Left hindlimb (tissue), 1 donor: ENCODE measurements at regions not wholly inside any gene's neighbourhood (a gene's known extent, or its start where the extent isn't known, plus 50 kb on each side); places are given as distances from the start of the nearest gene placed in this dataset.
"Not testable (repeated sequence)": the region's sequence is repeated elsewhere in the genome, so short reads cannot be mapped to it uniquely, and the experiment has no call there.

Source experiments
- DNase-seq: peaks from one replicate; pipeline ENCODE4 v3.0.0-alpha.2; 2018

GRCh38 chr6:137657351-137657911 is 163.2 kb upstream of the OLIG3 start:
- DNase-seq, result no peak

GRCh38 chr6:137658287-137658686 is 164.1 kb upstream of the OLIG3 start:
- DNase-seq, result no peak

GRCh38 chr6:137659871-137660270 is 165.7 kb upstream of the OLIG3 start:
- no peak for DNase-seq

DNA sequence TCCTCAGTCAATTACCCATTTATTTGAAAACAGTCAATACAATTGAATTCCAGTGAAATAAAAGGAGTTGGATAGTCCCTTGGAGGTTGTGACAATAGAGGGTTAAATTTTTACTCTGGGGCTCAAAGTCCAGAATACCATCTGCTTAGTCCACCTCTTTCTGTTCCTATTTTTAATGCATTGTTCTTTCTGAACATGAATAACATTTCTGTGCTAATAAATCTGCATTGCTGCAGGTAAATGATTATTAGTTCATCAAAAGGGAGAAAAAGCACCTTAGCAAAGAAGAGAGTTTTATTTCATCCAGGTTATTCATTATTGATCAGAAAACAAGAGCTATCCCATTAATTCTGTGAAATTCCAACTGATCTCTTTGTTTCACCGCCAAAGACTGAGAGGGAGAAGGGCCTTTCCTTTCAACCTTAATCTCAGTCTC is 166.1 kb upstream of the OLIG3 start:
- no peak for DNase-seq

- no peak for DNase-seq
Observed at GRCh38 chr6:137661601-137662000, 167.4 kb upstream of the OLIG3 start.

DNA sequence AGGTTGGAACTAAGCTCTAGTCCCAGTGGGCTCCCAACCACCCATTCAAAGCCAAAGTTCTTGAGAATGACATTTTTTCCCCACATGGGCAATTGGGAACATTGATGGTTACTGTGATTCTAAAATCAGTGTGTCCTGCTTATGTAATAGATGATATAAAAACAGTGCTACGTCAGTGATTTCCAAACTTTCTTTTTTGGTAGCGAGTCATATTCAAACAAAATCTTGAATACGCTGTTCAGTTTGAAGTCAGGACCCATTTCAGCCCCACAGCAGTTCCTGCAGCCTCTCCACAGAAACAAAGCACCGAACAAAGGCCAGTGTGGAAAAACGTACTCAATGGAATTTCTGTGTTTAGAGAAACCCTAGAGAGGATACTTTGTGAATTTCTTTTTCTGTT is 170.0 kb upstream of the OLIG3 start:
- no peak for DNase-seq

DNA sequence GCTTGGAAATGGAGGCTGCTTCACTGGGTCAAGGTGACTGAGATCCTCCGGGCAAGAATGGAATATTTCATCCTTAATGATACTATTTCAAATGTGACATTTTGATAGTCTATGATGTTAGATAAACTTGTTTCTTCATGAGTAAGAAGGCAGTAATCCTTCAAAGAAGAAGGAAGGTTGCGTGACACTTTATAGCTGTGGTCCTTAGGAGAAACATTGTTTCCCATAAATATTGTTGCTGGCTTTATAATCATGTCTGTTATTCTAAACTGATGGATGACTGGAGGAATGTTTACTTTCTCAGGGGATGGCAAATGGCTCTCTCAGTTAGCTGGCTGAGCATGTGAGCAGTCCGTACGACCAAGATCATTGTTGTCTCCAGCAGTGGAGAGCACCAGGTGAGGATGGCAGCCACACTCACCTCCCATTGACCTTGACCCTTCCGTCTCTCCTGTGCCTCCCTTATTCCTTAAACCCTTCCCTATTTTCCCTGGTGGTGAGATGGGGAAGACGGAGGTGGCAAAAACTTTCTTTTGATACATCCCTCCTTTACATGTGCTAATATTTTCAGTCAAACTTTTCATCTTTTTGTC is 171.2 kb upstream of the OLIG3 start:
- DNase-seq, result no peak

GRCh38 chr6:137666202-137666774 is 172.1 kb upstream of the OLIG3 start:
- no peak for DNase-seq

DNA sequence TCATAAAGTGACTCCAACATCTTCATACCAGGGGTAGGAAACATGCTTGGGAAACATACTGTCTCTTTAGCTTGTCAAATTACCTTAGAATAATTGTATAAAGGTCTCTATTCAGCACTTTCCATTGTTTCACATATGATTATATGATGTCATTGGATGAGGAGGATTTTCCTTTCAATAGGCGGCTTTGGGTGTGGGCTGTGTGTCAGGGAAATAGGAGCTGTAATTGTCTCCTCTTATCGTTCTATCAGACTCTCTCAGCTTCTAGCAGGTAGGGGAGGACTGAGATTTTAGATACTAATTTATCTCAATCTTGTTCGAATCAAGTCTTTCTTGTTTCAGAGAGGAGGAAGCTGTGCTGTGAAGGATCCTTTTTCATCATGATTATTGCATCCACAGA is 179.4 kb upstream of the OLIG3 start:
- DNase-seq, result no peak

GRCh38 chr6:137676888-137677287 is 182.7 kb upstream of the OLIG3 start:
- DNase-seq, result no peak

GRCh38 chr6:137677709-137678108 is 183.5 kb upstream of the OLIG3 start:
- DNase-seq, result no peak

DNA sequence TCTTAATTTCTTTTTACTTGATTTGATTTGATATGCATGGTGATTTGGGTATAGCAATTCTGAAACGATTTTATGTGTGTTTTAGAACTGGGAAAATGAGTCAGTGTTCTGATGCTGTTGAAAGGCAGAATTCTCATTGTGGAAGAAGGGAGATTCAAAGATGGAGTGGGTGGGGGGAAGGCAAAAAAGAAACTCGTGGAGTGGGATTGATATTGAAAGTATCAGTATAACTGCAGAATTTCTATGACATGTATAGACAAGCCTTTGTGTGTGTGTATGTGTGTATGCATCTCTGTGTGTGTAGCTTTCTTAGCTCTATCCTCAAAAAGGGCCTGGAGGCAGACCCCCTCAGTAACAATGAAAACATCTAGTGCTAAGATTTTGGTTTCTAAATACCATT is 184.3 kb upstream of the OLIG3 start:
- DNase-seq, result no peak

DNA sequence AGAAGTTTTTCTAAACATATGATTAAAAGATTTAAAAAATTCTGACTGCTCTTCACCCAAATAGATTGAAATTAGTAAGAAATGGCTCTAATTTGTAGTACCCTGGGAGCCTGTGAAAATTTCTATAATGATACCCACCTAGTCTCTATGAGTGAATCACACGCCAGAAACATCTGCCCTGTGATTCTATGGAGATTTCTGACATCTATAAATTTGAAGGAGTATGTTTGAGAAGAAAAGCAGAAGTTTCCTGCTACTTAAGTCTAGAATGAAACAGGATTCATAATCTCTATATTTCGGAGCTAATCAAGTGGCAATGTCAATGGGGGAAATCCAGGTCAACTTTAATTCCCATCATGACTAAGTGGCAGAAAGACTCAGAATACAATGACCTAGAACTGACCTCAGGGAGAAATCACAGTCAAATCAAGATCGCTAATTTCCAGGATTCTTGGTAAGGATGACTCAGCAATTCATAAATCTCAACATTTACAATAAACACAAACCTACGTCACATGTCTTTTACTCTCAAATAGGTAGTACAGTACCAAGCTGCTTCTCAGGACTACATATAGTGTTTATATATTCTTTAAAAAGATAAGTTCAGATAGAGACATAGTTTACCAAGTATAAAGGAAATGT is 186.2 kb upstream of the TNFAIP3 start:
- no peak for DNase-seq

- DNase-seq, result no peak
Observed at GRCh38 chr6:137681445-137682009, 185.5 kb upstream of the TNFAIP3 start.

- DNase-seq, result not testable (repeated sequence)
Observed at GRCh38 chr6:137682658-137683057, 184.4 kb upstream of the TNFAIP3 start.

GRCh38 chr6:137683916-137684315 is 183.1 kb upstream of the TNFAIP3 start:
- DNase-seq, result no peak

DNA sequence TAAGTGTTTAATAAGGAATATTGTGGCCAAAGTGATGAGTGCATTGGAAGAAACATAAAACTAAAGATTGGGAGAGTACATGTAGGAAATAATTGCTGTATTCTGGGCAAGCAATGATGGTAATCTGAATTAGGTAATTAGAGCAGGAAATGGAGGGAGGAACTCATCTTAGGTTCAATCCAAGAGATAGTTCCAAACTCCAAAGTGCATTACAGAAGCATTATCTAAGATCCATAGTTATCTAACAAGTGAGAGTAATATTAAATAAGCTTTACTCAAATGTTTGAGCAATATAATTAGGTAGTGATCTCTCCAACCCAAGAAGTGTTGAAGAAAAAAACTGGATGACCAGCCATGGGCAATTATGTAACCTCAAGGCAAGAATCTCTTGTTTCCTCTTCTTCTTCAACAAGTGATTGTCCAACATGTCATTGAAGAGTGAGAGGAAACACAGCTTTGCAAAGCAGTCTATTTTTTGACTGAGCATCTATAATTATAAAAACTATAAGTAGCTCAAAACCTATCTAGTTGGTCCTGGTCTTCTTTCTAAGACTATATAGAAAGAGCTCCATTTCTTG is 181.2 kb upstream of the TNFAIP3 start:
- DNase-seq, result no peak

DNA sequence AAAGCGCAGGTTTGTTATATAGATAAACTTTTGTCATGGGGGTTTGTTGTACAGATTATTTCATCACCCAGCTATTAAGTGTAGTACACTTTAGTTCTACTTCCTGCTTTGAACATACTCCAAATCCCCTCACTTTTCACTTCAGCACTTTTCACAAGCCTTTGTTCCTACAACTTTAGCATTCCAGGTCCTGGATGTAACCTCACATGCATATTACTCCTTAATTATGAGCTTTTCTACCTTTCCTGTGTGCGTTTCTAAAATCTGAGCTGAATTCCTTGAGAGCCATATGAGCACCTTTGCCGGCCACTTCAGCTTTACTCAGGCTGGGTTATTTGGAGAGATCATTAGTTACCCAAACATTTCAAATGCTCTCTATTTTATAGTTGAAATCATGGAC is 179.2 kb upstream of the TNFAIP3 start:
- no peak for DNase-seq

- DNase-seq, result no peak
Observed at GRCh38 chr6:137688230-137688971, 178.7 kb upstream of the TNFAIP3 start.

- no peak for DNase-seq
Observed at GRCh38 chr6:137689377-137689776, 177.7 kb upstream of the TNFAIP3 start.

DNA sequence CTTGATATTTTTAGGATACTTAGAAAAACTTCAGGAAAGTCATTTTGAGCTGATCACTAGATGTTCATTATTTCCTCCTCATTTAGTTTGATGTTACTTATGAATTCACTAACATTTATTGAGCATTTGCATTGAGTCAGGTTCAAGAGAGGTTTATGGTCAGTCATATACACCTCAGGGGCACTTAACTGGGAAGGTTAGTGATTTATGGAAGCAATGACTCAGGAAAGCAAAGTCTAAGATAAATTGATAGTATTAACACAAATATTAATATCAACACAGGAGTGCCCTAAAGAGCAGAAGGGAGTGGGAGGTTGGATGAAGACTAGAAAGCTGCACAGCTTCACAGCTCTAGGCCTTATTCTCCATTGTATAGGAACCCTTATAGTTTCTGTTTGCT is 177.0 kb upstream of the TNFAIP3 start:
- DNase-seq, result no peak

GRCh38 chr6:137690721-137691120 is 176.3 kb upstream of the TNFAIP3 start:
- DNase-seq, result no peak

DNA sequence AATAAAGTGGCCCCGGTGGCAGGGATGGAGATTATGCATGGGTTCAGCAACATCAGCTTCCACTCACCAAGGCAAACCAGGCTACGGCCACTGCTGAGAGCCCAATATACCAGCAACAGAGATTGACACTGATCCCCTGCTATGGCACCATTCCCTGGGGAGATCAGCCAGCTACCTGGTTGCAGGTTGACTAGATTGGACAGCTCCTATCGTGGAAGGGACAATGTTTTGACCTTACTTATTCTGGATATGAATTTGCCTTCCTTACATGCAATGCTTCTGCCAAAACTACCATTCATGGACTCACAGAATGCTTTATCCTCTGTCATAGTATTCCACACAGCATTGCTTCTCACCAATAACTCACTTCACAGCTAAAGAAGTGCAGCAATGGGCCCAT is 174.8 kb upstream of the TNFAIP3 start:
- DNase-seq, result no peak
